GM10847 (cell line): ENCODE measurements at regions not wholly inside any gene's neighbourhood (a gene's known extent, or its start where the extent isn't known, plus 50 kb on each side); places are given as distances from the start of the nearest gene placed in this dataset.

Source experiments
- POLR2A ChIP-seq: IDR thresholded peaks from 2 replicates; pipeline ENCODE4 v1.6.1; 2011; ENCODE audit not compliant: insufficient read length; ENCODE audit errors: extremely low read depth

DNA sequence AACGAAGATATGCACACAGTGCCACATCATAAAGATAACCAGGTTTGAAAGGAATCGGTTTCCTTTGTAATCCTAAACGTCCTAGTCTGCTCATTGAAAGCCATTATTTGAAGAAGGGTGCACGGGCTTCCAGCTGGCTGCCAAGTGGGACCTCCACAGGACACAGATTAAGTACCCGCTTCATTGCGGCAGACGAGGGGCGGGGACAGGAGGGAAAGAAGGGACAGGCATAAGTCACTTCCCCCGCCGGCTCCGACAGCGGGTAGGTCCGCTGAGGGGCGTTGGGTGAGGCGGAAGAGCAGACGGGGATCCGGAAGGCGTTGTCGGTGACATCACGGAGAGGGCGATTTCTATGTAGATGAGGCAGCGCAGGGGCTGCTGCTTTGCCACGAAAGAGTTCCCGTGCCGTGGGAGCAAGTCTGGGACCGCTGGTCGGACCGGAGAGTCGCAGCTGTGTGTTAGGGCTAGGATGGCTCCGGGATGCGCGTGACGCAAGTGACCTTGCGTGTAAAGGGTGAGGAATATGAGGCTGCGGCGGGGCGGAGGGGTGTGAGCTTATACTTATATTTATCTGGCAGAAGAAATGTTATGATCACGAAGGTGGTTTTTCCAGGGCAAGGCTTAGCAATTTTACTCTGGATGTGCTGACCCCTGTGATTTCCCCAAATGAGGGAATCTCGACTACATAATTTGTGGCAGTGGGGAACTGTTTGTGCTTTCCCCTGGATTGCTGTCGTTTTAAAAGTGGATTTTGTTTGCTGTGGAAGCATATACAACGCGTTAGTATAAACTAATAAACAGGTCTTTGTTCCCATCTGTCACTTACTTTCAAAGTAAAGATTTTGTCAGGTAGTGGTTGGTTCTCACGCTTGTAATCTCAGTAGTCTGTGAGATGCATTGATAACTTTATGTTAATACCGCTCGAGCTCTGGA lies 80.7 kb downstream of the PPIAL4G start:
- TF ChIP-seq POLR2A = peak; percentile 21

- TF ChIP-seq POLR2A = no peak
Observed at GRCh38 chr1:148389027-148389339, 94.1 kb downstream of the PPIAL4G start.

- TF ChIP-seq POLR2A = peak; percentile 43
Observed at GRCh38 chr1:148388260-148389026, 94.7 kb downstream of the PPIAL4G start.

DNA sequence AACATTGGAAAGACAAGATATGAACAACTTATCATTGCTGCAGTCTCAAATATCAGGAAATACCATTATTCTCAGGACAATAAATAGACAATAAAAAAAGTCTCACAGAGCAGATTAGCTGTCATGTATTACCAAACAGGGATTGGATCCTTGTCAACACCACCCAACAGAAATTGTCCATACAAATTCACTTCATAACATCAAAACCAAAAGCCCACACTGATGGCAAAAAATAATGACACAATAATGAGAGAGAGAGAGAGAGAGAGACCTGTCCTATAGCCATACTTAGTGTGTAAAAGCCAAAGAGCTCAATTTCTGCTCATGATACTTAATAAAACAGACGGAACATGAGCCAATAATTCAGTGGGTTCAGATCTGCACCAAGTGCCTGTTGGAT lies 96.5 kb downstream of the PPIAL4G start:
- no peak for TF ChIP-seq POLR2A

DNA sequence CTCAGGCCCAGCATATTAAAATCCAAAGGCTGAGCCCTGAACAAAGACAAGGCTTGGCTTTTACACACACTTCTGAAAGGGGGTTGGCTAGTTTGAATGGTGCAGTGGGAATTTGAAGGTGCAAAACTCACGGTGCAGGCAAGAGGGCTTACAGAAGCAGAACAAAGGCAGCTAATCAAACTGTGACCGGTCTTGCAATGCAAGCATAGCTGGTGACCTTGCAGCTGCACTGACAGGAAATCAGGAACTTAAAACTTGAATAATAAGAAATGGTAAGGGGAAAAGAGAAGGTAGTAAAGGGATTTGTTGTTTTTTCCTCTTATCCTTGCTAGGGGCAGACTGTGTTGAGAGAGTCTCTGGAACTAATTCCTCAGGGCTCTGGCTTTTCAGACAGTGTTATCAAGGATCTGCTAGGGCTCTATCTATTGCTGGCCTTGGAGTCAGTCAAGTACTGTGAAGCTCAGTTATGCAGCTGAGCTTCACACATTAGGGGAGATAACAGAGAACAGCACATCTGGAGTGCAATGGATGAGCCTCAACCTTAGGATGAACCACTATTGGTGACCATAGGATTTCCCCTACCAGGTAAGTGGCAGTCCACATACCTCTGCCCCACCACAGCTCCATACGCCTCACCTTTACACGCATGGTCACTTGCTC lies 97.6 kb downstream of the PPIAL4G start:
- no peak for TF ChIP-seq POLR2A

DNA sequence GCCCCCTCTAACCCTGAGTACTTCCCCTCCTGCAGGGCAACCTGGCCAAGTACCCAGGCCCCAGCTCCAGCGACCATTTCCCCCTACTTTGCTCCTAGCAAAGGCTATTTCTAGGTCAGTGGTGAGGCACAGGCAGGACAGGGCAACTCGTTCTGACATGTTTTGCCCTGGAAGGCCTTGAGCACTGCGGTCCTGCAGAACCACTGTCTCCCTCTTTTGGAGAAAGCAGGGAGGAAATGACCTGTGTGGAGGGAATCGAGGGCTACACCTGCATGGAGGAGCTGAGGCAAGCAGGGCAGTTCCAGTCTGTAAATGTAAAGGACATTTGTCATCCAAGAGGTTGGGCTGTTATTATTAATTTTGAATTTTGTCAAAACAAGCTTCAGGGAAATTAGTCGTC lies 99.1 kb downstream of the PPIAL4G start:
- TF ChIP-seq POLR2A = no peak

DNA sequence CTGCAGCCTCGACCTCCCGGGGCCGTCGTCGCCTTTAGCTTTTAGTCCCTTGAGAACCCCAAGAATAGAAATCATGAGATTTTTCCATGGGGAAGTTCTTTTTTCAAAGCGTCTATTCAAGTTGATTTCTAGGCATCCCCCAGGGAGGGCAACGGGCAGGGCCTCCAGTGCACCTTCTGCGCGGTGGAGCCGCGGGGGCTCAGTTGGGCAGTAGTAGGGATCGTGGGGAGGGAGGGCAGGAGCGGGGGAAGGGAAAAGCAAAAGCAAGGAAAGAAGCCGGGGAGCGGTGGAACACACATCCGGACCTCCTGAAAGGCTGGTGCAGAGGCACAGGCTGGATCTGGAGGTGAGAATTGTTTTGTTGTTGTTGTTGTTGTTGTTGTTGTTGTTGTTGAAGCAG lies 103.4 kb downstream of the PPIAL4G start:
- TF ChIP-seq POLR2A = no peak

- no peak for TF ChIP-seq POLR2A
Observed at GRCh38 chr1:148379170-148379500, 104.0 kb downstream of the PPIAL4G start.

GRCh38 chr1:148374101-148374500 lies 109.0 kb downstream of the PPIAL4G start:
- no peak for TF ChIP-seq POLR2A

DNA sequence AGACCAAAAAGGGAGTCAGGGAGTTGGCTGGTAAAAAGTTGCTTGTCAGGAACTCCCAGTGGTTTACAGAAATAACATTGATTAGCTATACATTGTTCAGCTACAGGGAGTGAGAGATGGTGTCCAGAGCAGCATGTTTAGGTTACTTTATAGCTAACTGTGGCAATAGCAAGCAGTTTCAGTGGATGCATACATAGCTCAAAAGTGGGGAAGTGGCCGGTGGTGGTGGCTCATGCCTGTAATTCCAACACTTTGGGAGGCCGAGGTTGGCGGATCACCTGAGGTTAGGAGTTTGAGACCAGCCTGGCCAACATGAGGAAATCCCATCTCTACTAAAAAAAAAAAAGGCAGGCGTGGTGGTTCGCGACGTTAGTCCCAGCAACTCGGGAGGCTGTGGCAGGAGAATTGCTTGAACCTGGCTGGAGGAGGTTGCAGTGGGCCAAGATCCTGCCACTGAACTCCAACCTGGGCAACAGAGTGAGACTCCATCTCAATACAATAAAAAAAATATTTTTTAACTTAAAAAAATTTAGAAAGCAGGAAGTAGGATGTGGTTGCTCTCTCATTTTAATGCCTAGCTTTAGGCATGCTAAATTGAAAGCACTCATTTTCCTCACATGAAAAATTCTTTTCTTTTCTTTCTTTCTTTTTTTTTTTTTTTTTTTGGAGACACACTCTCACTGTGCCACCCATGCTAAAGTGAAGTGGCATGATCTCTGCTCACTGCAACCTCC lies 109.7 kb downstream of the PPIAL4G start:
- TF ChIP-seq POLR2A = no peak

GRCh38 chr1:148372731-148373130 lies 110.4 kb downstream of the PPIAL4G start:
- no peak for TF ChIP-seq POLR2A

- TF ChIP-seq POLR2A = no peak
Observed at GRCh38 chr1:148367596-148367995, 115.5 kb downstream of the PPIAL4G start.

DNA sequence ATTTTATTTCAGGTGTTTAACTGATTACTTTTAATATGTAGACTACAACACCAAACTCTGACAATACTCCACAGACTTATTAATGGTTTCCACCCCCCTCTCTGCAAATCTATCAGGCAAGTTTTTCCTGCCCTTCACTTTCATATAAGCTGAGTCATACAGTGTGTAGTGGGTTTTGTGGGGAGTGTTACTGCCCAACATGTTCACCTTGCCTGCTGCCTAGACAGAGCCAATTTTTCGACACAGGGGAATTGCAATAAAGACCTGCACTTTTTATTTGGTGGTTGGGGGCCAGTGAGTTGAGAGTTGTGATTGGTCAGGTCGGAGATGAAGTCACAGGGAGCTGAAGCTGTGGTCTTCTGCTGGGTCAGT lies 119.7 kb downstream of the PPIAL4G start:
- no peak for TF ChIP-seq POLR2A

- TF ChIP-seq POLR2A = no peak
Observed at GRCh38 chr1:148362626-148363438, 120.3 kb downstream of the PPIAL4G start.
